IMR-90 (cell line): ENCODE measurements at regions not wholly inside any gene's neighbourhood (a gene's known extent, or its start where the extent isn't known, plus 50 kb on each side); places are given as distances from the start of the nearest gene placed in this dataset.

ENCODE experiments used
- ATAC-seq: fragments of 200-7000 bp; cut with Tn5 transposase; 2 replicates; pipeline ENCODE4 v1.9.1; 2020; ENCODE audit warnings: low read depth, mild to moderate bottlenecking, moderate library complexity
- BruUV-seq: library from RNA; stranded (reverse); fragments of 400-500 nt; replicated peaks from 2 replicates; lab custom pipeline; 2021; lab: Mats Ljungman, UMichigan
- CTCF ChIA-PET: fragments of 300-600 bp; formaldehyde crosslinking; extraction: SDS; loops from one replicate; lab custom pipeline; 2021; ENCODE audit warnings: antibody characterized with exemption; lab: Yijun Ruan, JAX
- POLR2A ChIA-PET: fragments of 300-600 bp; sonication (Branson Sonifier 250); formaldehyde crosslinking; loops from one replicate; lab custom pipeline; 2022; ENCODE audit warnings: antibody characterized with exemption; ENCODE audit not compliant: unreplicated experiment; lab: Charles Lee
- DNase-seq: peaks from one replicate; pipeline ENCODE4 v3.0.0; 2013
- H2AFZ ChIP-seq: replicated peaks from 2 replicates; pipeline ENCODE3; 2013; ENCODE audit warnings: low read length, mild to moderate bottlenecking; ENCODE audit not compliant: poor library complexity
- H2AK5ac ChIP-seq: 2 replicates; pipeline ENCODE4 v1.6.1; 2013; ENCODE audit warnings: low read depth, low read length, inconsistent platforms
- H2AK9ac ChIP-seq: replicated peaks from 2 replicates; pipeline ENCODE3; 2013; ENCODE audit warnings: mild to moderate bottlenecking, low read depth, low read length, moderate library complexity; ENCODE audit not compliant: poor library complexity
- H2BK120ac ChIP-seq: 2 replicates; pipeline ENCODE4 v1.6.1; 2013; ENCODE audit warnings: low read depth, low read length, inconsistent platforms
- H2BK15ac ChIP-seq: 3 replicates; pipeline ENCODE4 v1.6.1; 2013; ENCODE audit warnings: low read depth, low read length, inconsistent platforms
- H2BK20ac ChIP-seq: 2 replicates; pipeline ENCODE4 v1.6.1; 2013; ENCODE audit warnings: low read depth, mild to moderate bottlenecking, inconsistent platforms, low read length, moderate library complexity
- H2BK5ac ChIP-seq: 2 replicates; pipeline ENCODE4 v1.6.1; 2013; ENCODE audit warnings: mild to moderate bottlenecking, low read depth, low read length, inconsistent platforms; ENCODE audit not compliant: poor library complexity, severe bottlenecking
- H3K14ac ChIP-seq: replicated peaks from 2 replicates; pipeline ENCODE4 v1.6.1; 2013; ENCODE audit warnings: low read depth, low read length, inconsistent platforms
- H3K18ac ChIP-seq: 2 replicates; pipeline ENCODE4 v1.6.1; 2013; ENCODE audit warnings: low read depth, low read length, control low read depth
- H3K23ac ChIP-seq: 2 replicates; pipeline ENCODE4 v1.6.1; 2013; ENCODE audit warnings: low read depth, low read length, inconsistent platforms
- H3K27ac ChIP-seq: 2 replicates; pipeline ENCODE4 v1.5.1; 2013; ENCODE audit warnings: mild to moderate bottlenecking, control low read depth, low read length; ENCODE audit not compliant: insufficient read depth
- H3K27me3 ChIP-seq: 2 replicates; pipeline ENCODE4 v1.6.1; 2013; ENCODE audit warnings: low read length; ENCODE audit not compliant: control insufficient read depth, insufficient read depth
- H3K36me3 ChIP-seq: 2 replicates; pipeline ENCODE4 v1.6.1; 2013; ENCODE audit warnings: low read length, mixed read lengths; ENCODE audit not compliant: control insufficient read depth, insufficient read depth
- H3K4ac ChIP-seq: 2 replicates; pipeline ENCODE4 v1.6.1; 2013; ENCODE audit warnings: low read depth, low read length, inconsistent platforms
- H3K4me1 ChIP-seq: 2 replicates; pipeline ENCODE4 v1.6.1; 2013; ENCODE audit warnings: low read length, mixed read lengths; ENCODE audit not compliant: control insufficient read depth, insufficient read depth
- H3K4me2 ChIP-seq: 2 replicates; pipeline ENCODE4 v1.6.1; 2013; ENCODE audit warnings: low read depth, mild to moderate bottlenecking, control low read depth, low read length, moderate library complexity
- H3K4me3 ChIP-seq: 2 replicates; pipeline ENCODE4 v1.5.1; 2013; ENCODE audit warnings: low read depth, mild to moderate bottlenecking, control low read depth, low read length, moderate library complexity; ENCODE audit not compliant: insufficient read depth
- H3K56ac ChIP-seq: 2 replicates; pipeline ENCODE4 v1.6.1; 2013; ENCODE audit warnings: low read length, inconsistent platforms; ENCODE audit not compliant: insufficient read depth; ENCODE audit errors: extremely low read depth
- H3K79me1 ChIP-seq, 2 experiments: 2 replicates each; pipeline ENCODE4 v1.6.1; 2013; ENCODE audit warnings: low read length in 2 of 2, inconsistent platforms in 1 of 2, low read depth in 1 of 2
- H3K9ac ChIP-seq: 2 replicates; pipeline ENCODE4 v1.6.1; 2013; ENCODE audit warnings: low read depth, low read length, control low read depth
- H3K9me1 ChIP-seq: 2 replicates; pipeline ENCODE4 v1.6.1; 2013; ENCODE audit warnings: low read length, inconsistent platforms; ENCODE audit not compliant: insufficient read depth
- H3K9me3 ChIP-seq: 2 replicates; pipeline ENCODE4 v1.6.1; 2013; ENCODE audit warnings: low read length; ENCODE audit not compliant: control insufficient read depth, insufficient read depth
- H4K20me1 ChIP-seq: 2 replicates; pipeline ENCODE4 v1.6.1; 2013; ENCODE audit warnings: low read length, inconsistent platforms; ENCODE audit not compliant: insufficient read depth
- H4K5ac ChIP-seq: 2 replicates; pipeline ENCODE4 v1.6.1; 2013; ENCODE audit warnings: mild to moderate bottlenecking, low read depth, low read length, control low read depth
- H4K8ac ChIP-seq, 2 experiments: 2 replicates each; pipeline ENCODE4 v1.6.1; 2013; ENCODE audit warnings: low read depth in 2 of 2, low read length in 2 of 2, control low read depth in 1 of 2, inconsistent platforms in 1 of 2
- H4K91ac ChIP-seq: 2 replicates; pipeline ENCODE4 v1.6.1; 2013; ENCODE audit warnings: low read depth, low read length, inconsistent platforms; ENCODE audit not compliant: insufficient read depth
- CTCF ChIP-seq: conservative IDR thresholded peaks from 2 replicates; pipeline ENCODE4 v1.5.1; 2012; ENCODE audit warnings: mild to moderate bottlenecking, low read depth, low read length, improper control_type of control experiment
- SMC3 ChIP-seq: fragments of 150-350 bp; IDR thresholded peaks from 2 replicates; pipeline ENCODE4 v1.6.1; 2016; ENCODE audit warnings: low read depth, mild to moderate bottlenecking, antibody characterized with exemption, low read length, moderate library complexity
- WGBS, 2 experiments: methylation state at CpG; one replicate each; pipeline versions ENCODE4 v1.1.5 to v1.1.7; 2013; ENCODE audit warnings: missing lambda C conversion rate in 2 of 2; ENCODE audit not compliant: insufficient read length in 1 of 2; ENCODE audit errors: extremely low coverage in 2 of 2; 5-methylcytosine and 5-hydroxymethylcytosine counted together
- dilution Hi-C: fragments of 300-500 bp; cut with HindIII; formaldehyde crosslinking; loops from one replicate; pipeline ENCODE4 v1.14.3; 2018; ENCODE audit warnings: low sequenced_read_pairs; ENCODE audit not compliant: unreplicated experiment
- in situ Hi-C: fragments of 300-500 bp; cut with MboI; formaldehyde crosslinking; loops from 3 replicates; pipeline ENCODE4 v1.14.3; 2019; ENCODE audit warnings: low sequenced_read_pairs, inconsistent platforms, mixed read lengths
- intact Hi-C: fragments of 100-400 bp; cut with micrococcal nuclease; formaldehyde crosslinking; loops from 2 replicates; pipeline ENCODE4 v1.10.0; 2022

- H4K20me1 ChIP-seq: no peaks in the 10 kb centered on the region
- ChIA-PET CTCF (interaction anchor here (0.6 to 1.7 kb wide), 3 partner anchors 13 to 575 kb away, joined by 3 to 5 read pairs (median 3); no protein-coding TSS in a partner anchor), POLR2A (no interaction called here)
- H3K4me1 ChIP-seq: no peaks in the 10 kb centered on the region
- no peak overlapping the region for H2AFZ ChIP-seq
- H3K9ac ChIP-seq: no peak overlapping the region
- H2BK120ac ChIP-seq: no peak overlapping the region
- H3K4me2 ChIP-seq: no peak overlapping the region
- H2BK5ac ChIP-seq: no peak overlapping the region
- no peak overlapping the region for H2AK5ac ChIP-seq
- no peak overlapping the region for H3K14ac ChIP-seq
- no peak overlapping the region for H2AK9ac ChIP-seq
- H3K36me3 ChIP-seq: no peaks in the 10 kb centered on the region
- ATAC-seq: no peak
- no peak overlapping the region for H4K8ac ChIP-seq
- H3K18ac ChIP-seq: no peak overlapping the region
- no peaks in the 10 kb centered on the region for H3K9me3 ChIP-seq
- peaks cover 13% of the 10 kb centered on the region; the same call in 1 of the 2 replicates for H3K27me3 ChIP-seq
- H3K4ac ChIP-seq: no peak overlapping the region
- WGBS, 2 experiments: 86% methylated on average over 1 of the region's 4 CpGs; no CpG with 5 or more reads in 1 of the 2 experiments
- H3K4me3 ChIP-seq: no peak overlapping the region
- no peak overlapping the region for H2BK20ac ChIP-seq
- no peak overlapping the region for H3K23ac ChIP-seq
- no peak overlapping the region for H4K91ac ChIP-seq
- TF ChIP-seq SMC3 (no peak), CTCF (no peak)
- no peak overlapping the region for H3K56ac ChIP-seq
- no peaks in the 10 kb centered on the region for H3K9me1 ChIP-seq
- no peaks in the 10 kb centered on the region for H3K79me1 ChIP-seq
- no peak for DNase-seq
- in situ Hi-C loops (loop anchor here (25.0 kb wide), 1 partner anchor 592 kb away; no protein-coding TSS in a partner anchor), intact Hi-C loops (no loop called here), dilution Hi-C loops (no loop called here)
- no peak overlapping the region for H2BK15ac ChIP-seq
- H4K5ac ChIP-seq: no peak overlapping the region
- H3K27ac ChIP-seq: no peak overlapping the region
- no TSS peak for BruUV-seq
Observed at GRCh38 chr1:30104551-30104950, 618.8 kb downstream of the MATN1 start.
